Heart right ventricle (tissue), 16 donors: ENCODE measurements at regions not wholly inside any gene's neighbourhood (a gene's known extent, or its start where the extent isn't known, plus 50 kb on each side); places are given as distances from the start of the nearest gene placed in this dataset.

Experiments
- ATAC-seq, 8 donors: fragments of 200-7000 bp; cut with Tn5 transposase; one replicate each; pipeline ENCODE4 v1.9.1; 2020; ENCODE audit warnings: mild to moderate bottlenecking in 8 of 8, moderate library complexity in 8 of 8, moderate number of reproducible peaks in 1 of 8
- DNase-seq, 2 donors: peaks; one replicate each; pipeline ENCODE4 v3.0.0-alpha.2; 2020
- H3K27ac ChIP-seq, 10 donors: fragments of 200-600 bp; sonication (generic) in 2 of 10; one replicate each; pipeline versions ENCODE4 v1.5.0 to v1.8.0; 2020 to 2022; ENCODE audit warnings: mild to moderate bottlenecking in 3 of 10
- H3K27me3 ChIP-seq, 7 donors: fragments of 200-600 bp; one replicate each; pipeline ENCODE4 v1.8.0; 2021 to 2022; ENCODE audit warnings: mild to moderate bottlenecking in 2 of 7
- H3K36me3 ChIP-seq, 9 donors: fragments of 200-600 bp; sonication (generic) in 1 of 9; one replicate each; pipeline versions ENCODE4 v1.5.0 to v1.8.0; 2020 to 2022; ENCODE audit warnings: mild to moderate bottlenecking in 2 of 9
- H3K4me1 ChIP-seq, 9 donors: fragments of 200-600 bp; sonication (generic) in 1 of 9; one replicate each; pipeline versions ENCODE4 v1.5.0 to v1.8.0; 2020 to 2022; ENCODE audit warnings: mild to moderate bottlenecking in 4 of 9
- H3K4me3 ChIP-seq, 10 donors: fragments of 200-600 bp; sonication (generic) in 2 of 10; one replicate each; pipeline versions ENCODE4 v1.5.0 to v1.8.0; 2020 to 2022; ENCODE audit warnings: mild to moderate bottlenecking in 7 of 10, moderate library complexity in 2 of 10
- H3K9me3 ChIP-seq, 11 donors: fragments of 200-600 bp in 10 of 11; sonication (generic) in 2 of 11; one replicate each; pipeline versions ENCODE4 v1.5.0 to v1.8.0; 2013 to 2022; ENCODE audit warnings: mild to moderate bottlenecking in 2 of 11, control low read depth in 1 of 11, moderate library complexity in 1 of 11
- CTCF ChIP-seq, 9 donors: fragments of 200-600 bp; sonication (generic) in 2 of 9; IDR thresholded peaks; one replicate each; pipeline versions ENCODE4 v1.5.0 to v1.8.0; 2021 to 2022; ENCODE audit warnings: antibody characterized with exemption in 9 of 9, mild to moderate bottlenecking in 5 of 9, moderate library complexity in 1 of 9
- WGBS, 2 donors: extraction: QIAGEN DNeasy Blood & Tissue Kit; methylation state at CpG; one replicate each; pipeline ENCODE4 v1.1.7; 2013; ENCODE audit warnings: inconsistent platforms in 1 of 2; 5-methylcytosine and 5-hydroxymethylcytosine counted together
- intact Hi-C, 10 donors: fragments of 100-400 bp; cut with DNase I; formaldehyde crosslinking; loops; one replicate each; pipeline versions ENCODE4 v1.11.1 to v1.14.2; 2022
- donor health status: Arrhythmogenic right ventricular cardiomyopathy.
- donor health status: ischemic (EF 13 %, LVEDD 7.1; RV severe dilation, severe dysfunction).
- donor health status: healthy with polysubstance abuse.
- donor health status: DM: no; HTN: yes; CAD: no.
- donor health status: DM: no; HTN: no; CAD: no.
- donor health status: ischemic (EF 25% LVEDD 6.9; RV normal size, moderate dysfunction).
- donor health status: ischemic (EF 25% LVEDD 5.7; RV mildly dilated, moderate dysfunction).
- donor health status: healthy.
- donor health status: DM: yes; HTN: yes; CAD: no.
- donor health status: Ischemic cardiomyopathy.
- donor health status: ischemic (EF 35%, LVEDD 5.7; RV mildly dilated, moderate dysfunction).
- donor health status: nonischemic (EF 11% LVEDD 7.7; RV severe dilation, severe dysfunction).
- donor health status: DM: yes; HTN: yes; CAD: no.
- donor health status: PGD.
- donor health status: ischemic (EF 29% LVEDD 5.4; RV normal size, mild dysfunction).
- donor health status: nonischemic (EF 23%, LVEDD 6.1; RV moderate dilation, normal function).

DNA sequence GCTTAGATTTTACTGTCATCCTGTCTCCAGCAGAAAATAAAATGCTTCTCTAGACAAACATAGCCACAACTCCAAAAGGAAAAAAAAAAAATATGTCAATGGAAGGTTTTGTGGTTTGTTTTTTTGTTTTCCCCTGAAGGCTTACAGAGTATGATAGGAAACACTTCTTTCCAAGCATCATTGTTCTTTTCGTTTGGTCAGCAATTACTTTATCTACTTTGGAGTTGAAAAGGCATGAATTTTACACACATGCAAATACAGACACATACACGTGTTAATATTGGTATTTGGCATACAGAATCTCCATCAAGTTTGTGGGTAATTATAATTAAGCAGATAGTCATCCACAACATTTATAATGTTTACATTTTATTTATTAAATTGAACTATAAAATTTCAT is 496.9 kb upstream of the MBL2 start:
- no peaks in the 10 kb centered on the region for H3K4me1 ChIP-seq
- intact Hi-C loops, result no loop called here
- H3K27ac ChIP-seq, result no peak overlapping the region
- no peak for DNase-seq
- H3K4me3 ChIP-seq, result no peak overlapping the region
- no peak for ATAC-seq
- 46 to 62% methylated on average over 2 of the region's 2 CpGs for WGBS, 2 donors
- no peaks in the 10 kb centered on the region for H3K36me3 ChIP-seq
- H3K9me3 ChIP-seq, result peaks cover 0 to 23% (median 2%) of the 10 kb centered on the region in 11 donors
- no peaks in the 10 kb centered on the region for H3K27me3 ChIP-seq
- TF ChIP-seq CTCF (IDR thresholded peaks at IDR 0.05), result no peak

DNA sequence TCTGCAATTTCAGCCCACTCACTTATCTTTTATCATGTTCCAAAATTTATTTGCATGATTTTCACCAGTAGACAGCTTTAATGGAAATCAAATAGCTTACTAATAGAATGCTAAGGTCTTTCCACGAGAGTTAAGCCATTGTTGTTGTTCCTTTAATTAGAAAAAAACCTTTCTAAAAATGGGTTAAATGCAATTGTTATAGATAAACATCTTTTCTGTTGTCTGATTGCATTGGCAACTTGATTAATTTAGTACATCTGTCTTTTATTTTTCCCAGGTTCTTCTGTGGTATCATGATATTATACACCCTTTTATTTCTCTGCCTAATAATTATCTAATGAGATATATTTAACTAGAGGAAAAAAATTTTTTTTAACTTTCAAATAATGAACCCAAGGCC is 487.6 kb upstream of the MBL2 start:
- DNase-seq (no peak), ATAC-seq (no peak)
- WGBS, 2 donors, result 50 to 72% methylated on average over 1 of the region's 1 CpG
- intact Hi-C loops, result no loop called here
- TF ChIP-seq CTCF (IDR thresholded peaks at IDR 0.05), result no peak
- Histone ChIP-seq H3K4me1 (no peaks in the 10 kb centered on the region), H3K27ac (no peak overlapping the region), H3K36me3 (no peaks in the 10 kb centered on the region), H3K27me3 (no peaks in the 10 kb centered on the region), H3K9me3 (no peaks in the 10 kb centered on the region), H3K4me3 (no peak overlapping the region)

GRCh38 chr10:53256623-53257022 is 484.0 kb upstream of the MBL2 start:
- H3K36me3 ChIP-seq, result no peaks in the 10 kb centered on the region
- H3K9me3 ChIP-seq, result peaks cover 0 to 14% (median 0%) of the 10 kb centered on the region in 11 donors
- ATAC-seq (peak in 1 of 8 donors; percentile 44), DNase-seq (no peak)
- TF ChIP-seq CTCF (IDR thresholded peaks at IDR 0.05), result no peak
- H3K4me3 ChIP-seq, result no peak overlapping the region
- intact Hi-C loops, result no loop called here
- no peaks in the 10 kb centered on the region for H3K4me1 ChIP-seq
- no peaks in the 10 kb centered on the region for H3K27me3 ChIP-seq
- no peak overlapping the region for H3K27ac ChIP-seq

DNA sequence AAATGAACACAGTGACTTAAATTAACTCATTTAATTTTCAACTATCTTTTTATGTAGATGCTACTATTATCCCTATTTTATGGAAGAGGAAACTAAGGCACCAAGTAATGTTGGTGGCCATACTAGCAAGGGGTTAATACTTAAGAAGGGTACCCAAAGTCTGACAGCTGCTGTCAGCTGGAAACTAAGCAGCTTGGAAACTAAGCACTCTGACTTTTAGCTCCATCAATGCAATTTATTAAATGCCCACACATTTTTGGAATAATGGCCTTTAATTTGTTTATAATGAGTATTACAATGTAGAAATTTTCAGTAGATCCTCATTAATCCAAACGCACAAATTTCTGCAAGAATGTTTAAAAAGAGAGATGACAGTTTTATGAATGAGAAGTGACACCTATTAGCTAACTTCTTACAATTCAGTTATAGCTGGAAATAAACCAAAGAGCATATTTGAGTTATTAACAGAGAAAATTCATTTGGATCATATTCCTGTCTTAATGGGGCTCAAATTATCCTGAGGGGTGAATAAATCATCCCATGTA is 483.1 kb upstream of the MBL2 start:
- intact Hi-C loops, result no loop called here
- WGBS, 2 donors, result 75 to 92% methylated on average over 1 of the region's 1 CpG
- H3K4me3 ChIP-seq, result no peak overlapping the region
- no peaks in the 10 kb centered on the region for H3K36me3 ChIP-seq
- peaks cover 0 to 14% (median 0%) of the 10 kb centered on the region in 11 donors for H3K9me3 ChIP-seq
- H3K27me3 ChIP-seq, result no peaks in the 10 kb centered on the region
- DNase-seq (no peak), ATAC-seq (no peak)
- no peak for TF ChIP-seq CTCF (IDR thresholded peaks at IDR 0.05)
- no peak overlapping the region for H3K27ac ChIP-seq
- H3K4me1 ChIP-seq, result no peaks in the 10 kb centered on the region
